DND-41 (cell line): ENCODE measurements at regions not wholly inside any gene's neighbourhood (a gene's known extent, or its start where the extent isn't known, plus 50 kb on each side); places are given as distances from the start of the nearest gene placed in this dataset.

Source experiments
- ATAC-seq: fragments of 200-7000 bp; cut with Tn5 transposase; 3 replicates; pipeline ENCODE4 v1.9.1; 2021; ENCODE audit warnings: low read depth; ENCODE audit not compliant: insufficient read depth
- DNase-seq: peaks from one replicate; pipeline ENCODE4 v3.0.0-alpha.2; 2020
- H2AFZ ChIP-seq: 2 replicates; pipeline ENCODE4 v1.6.0; 2012; ENCODE audit warnings: low read depth, low read length
- H3K27ac ChIP-seq: 2 replicates; pipeline ENCODE4 v1.5.1; 2012; ENCODE audit warnings: low read length, inconsistent platforms
- H3K27me3 ChIP-seq: fragments of 200-600 bp; sonication (generic); 2 replicates; pipeline ENCODE4 v1.6.0; 2012; ENCODE audit warnings: low read length, mild to moderate bottlenecking, inconsistent platforms; ENCODE audit not compliant: insufficient read depth, poor library complexity
- H3K36me3 ChIP-seq: 2 replicates; pipeline ENCODE4 v1.5.1; 2012; ENCODE audit warnings: low read length, inconsistent platforms; ENCODE audit not compliant: insufficient read depth
- H3K4me1 ChIP-seq: 2 replicates; pipeline ENCODE4 v1.5.1; 2012; ENCODE audit warnings: mild to moderate bottlenecking, low read length; ENCODE audit not compliant: insufficient read depth
- H3K4me2 ChIP-seq: 2 replicates; pipeline ENCODE4 v1.6.0; 2012; ENCODE audit warnings: mild to moderate bottlenecking, moderate library complexity, low read length, inconsistent platforms; ENCODE audit not compliant: insufficient read depth
- H3K4me3 ChIP-seq, 2 experiments: fragments of 200-600 bp in 1 of 2; shearing (Covaris generic) in 1 of 2; 2 replicates each; pipeline ENCODE4 v1.5.1; 2012 to 2016; ENCODE audit warnings: inconsistent platforms in 2 of 2, low read length in 2 of 2, mild to moderate bottlenecking in 2 of 2, low read depth in 1 of 2, moderate library complexity in 1 of 2
- H3K79me2 ChIP-seq: 2 replicates; pipeline ENCODE4 v1.6.0; 2012; ENCODE audit warnings: low read length, inconsistent platforms; ENCODE audit not compliant: insufficient read depth
- H3K9ac ChIP-seq: 2 replicates; pipeline ENCODE4 v1.6.0; 2012; ENCODE audit warnings: low read depth, mild to moderate bottlenecking, inconsistent platforms, low read length, moderate library complexity
- H3K9me3 ChIP-seq: 2 replicates; pipeline ENCODE4 v1.5.1; 2012; ENCODE audit warnings: low read length, moderate library complexity, mild to moderate bottlenecking, inconsistent platforms; ENCODE audit not compliant: insufficient read depth, severe bottlenecking
- H4K20me1 ChIP-seq: 2 replicates; pipeline ENCODE4 v1.6.0; 2012; ENCODE audit warnings: low read length; ENCODE audit not compliant: insufficient read depth
- EZH2 ChIP-seq: IDR thresholded peaks from 3 replicates; pipeline ENCODE4 v1.6.1; 2012; ENCODE audit warnings: borderline replicate concordance, low read depth, mild to moderate bottlenecking, moderate library complexity, low read length, inconsistent platforms; ENCODE audit not compliant: severe bottlenecking
- TF ChIP-seq, protein P1 (sequence below): IDR thresholded peaks from 2 replicates; pipeline ENCODE4 v1.5.1; 2012; ENCODE audit warnings: borderline replicate concordance, low read length, moderate library complexity, mild to moderate bottlenecking; ENCODE audit not compliant: poor library complexity, severe bottlenecking; ENCODE audit errors: extremely low read depth

DNA sequence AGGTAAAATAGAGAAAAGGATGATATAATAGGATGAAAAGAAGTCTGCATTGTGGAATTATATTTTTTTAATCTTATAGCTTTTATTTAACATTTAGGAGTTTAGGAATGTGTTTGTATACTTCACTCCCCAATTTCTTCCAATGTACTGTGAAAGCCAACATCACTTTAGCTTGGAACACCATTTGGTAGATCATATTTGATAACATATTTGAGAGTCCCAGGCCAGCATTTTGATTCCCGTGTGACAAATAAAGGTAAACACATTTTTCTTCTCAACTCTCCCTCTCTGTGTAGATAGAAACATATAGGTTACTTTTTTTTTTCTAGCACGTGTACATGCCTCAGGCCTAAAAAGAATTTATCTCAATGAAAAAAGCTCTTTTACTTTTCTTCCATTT is 1551.3 kb downstream of the CDH8 start:
- Histone ChIP-seq H3K9ac (no peak overlapping the region), H2AFZ (no peak overlapping the region), H3K36me3 (no peaks in the 10 kb centered on the region), H4K20me1 (no peaks in the 10 kb centered on the region), H3K4me3 (no peak overlapping the region), H3K4me2 (no peak overlapping the region), H3K4me1 (no peaks in the 10 kb centered on the region), H3K9me3 (no peaks in the 10 kb centered on the region), H3K79me2 (no peaks in the 10 kb centered on the region), H3K27ac (no peak overlapping the region), H3K27me3 (no peaks in the 10 kb centered on the region)
- DNase-seq (no peak), ATAC-seq (no peak)
- TF ChIP-seq EZH2: no peak
- TF ChIP-seq, protein P1, sequence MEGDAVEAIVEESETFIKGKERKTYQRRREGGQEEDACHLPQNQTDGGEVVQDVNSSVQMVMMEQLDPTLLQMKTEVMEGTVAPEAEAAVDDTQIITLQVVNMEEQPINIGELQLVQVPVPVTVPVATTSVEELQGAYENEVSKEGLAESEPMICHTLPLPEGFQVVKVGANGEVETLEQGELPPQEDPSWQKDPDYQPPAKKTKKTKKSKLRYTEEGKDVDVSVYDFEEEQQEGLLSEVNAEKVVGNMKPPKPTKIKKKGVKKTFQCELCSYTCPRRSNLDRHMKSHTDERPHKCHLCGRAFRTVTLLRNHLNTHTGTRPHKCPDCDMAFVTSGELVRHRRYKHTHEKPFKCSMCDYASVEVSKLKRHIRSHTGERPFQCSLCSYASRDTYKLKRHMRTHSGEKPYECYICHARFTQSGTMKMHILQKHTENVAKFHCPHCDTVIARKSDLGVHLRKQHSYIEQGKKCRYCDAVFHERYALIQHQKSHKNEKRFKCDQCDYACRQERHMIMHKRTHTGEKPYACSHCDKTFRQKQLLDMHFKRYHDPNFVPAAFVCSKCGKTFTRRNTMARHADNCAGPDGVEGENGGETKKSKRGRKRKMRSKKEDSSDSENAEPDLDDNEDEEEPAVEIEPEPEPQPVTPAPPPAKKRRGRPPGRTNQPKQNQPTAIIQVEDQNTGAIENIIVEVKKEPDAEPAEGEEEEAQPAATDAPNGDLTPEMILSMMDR: no peak

DNA sequence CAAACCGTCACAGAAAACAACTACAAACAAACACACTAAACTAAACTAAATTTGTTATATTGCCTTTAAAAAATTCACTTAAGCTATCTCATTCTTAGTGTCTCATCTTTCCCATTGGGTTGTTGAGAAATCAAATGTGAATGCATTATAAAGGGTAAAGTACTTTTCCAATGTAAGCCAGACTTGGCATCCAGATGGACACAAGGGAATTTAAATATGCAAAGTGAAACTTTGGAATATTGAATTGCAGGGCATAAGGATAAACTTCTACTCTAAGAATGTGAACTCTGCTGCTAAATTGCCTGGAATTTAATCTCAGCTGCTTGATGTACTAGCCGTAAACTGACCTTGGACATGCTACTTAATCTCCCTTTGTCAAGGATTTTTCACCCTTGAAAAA is 1554.6 kb downstream of the CDH8 start:
- Histone ChIP-seq H3K9ac (no peak overlapping the region), H3K4me3 (no peak overlapping the region), H3K27me3 (no peaks in the 10 kb centered on the region), H3K36me3 (no peaks in the 10 kb centered on the region), H3K79me2 (no peaks in the 10 kb centered on the region), H3K9me3 (no peaks in the 10 kb centered on the region), H3K4me2 (no peak overlapping the region), H4K20me1 (no peaks in the 10 kb centered on the region), H2AFZ (no peak overlapping the region), H3K4me1 (no peaks in the 10 kb centered on the region), H3K27ac (no peak overlapping the region)
- TF ChIP-seq EZH2: no peak
- TF ChIP-seq, protein P1: no peak
- no peak for ATAC-seq
- no peak for DNase-seq

GRCh38 chr16:60478810-60479209 is 1557.4 kb downstream of the CDH8 start:
- no peaks in the 10 kb centered on the region for H3K27me3 ChIP-seq
- TF ChIP-seq EZH2: no peak
- TF ChIP-seq, protein P1: no peak
- no peaks in the 10 kb centered on the region for H3K9me3 ChIP-seq
- ATAC-seq: no peak
- H3K4me3 ChIP-seq: no peak overlapping the region
- H3K79me2 ChIP-seq: no peaks in the 10 kb centered on the region
- no peak overlapping the region for H3K9ac ChIP-seq
- H3K4me2 ChIP-seq: no peak overlapping the region
- no peak for DNase-seq
- H3K27ac ChIP-seq: no peak overlapping the region
- no peaks in the 10 kb centered on the region for H3K36me3 ChIP-seq
- H4K20me1 ChIP-seq: no peaks in the 10 kb centered on the region
- no peaks in the 10 kb centered on the region for H3K4me1 ChIP-seq
- H2AFZ ChIP-seq: no peak overlapping the region

DNA sequence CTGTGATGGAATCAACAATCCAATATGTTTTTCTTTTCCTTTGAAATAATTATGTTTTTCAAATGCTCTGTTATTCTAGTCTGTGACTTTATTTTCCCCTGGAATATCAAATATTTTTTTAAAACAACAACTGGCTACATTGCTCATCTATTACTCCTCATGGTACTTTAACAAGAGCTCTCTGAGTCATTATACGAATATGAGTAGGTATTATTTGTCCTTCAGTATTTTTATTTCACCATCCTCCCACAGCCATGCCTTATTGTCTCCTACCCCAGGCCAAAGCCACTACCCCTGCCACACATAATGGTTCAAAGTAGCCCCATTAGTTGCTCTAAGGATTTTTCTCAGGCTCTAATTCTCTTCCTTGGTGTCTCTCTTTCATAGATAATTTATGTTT is 1572.3 kb downstream of the CDH8 start:
- DNase-seq (no peak), ATAC-seq (no peak)
- H3K36me3 ChIP-seq: no peaks in the 10 kb centered on the region
- no peak overlapping the region for H3K9ac ChIP-seq
- no peaks in the 10 kb centered on the region for H4K20me1 ChIP-seq
- H3K4me1 ChIP-seq: no peaks in the 10 kb centered on the region
- H3K27ac ChIP-seq: no peak overlapping the region
- no peaks in the 10 kb centered on the region for H3K9me3 ChIP-seq
- H2AFZ ChIP-seq: no peak overlapping the region
- no peaks in the 10 kb centered on the region for H3K27me3 ChIP-seq
- H3K79me2 ChIP-seq: no peaks in the 10 kb centered on the region
- no peak overlapping the region for H3K4me3 ChIP-seq
- no peak for TF ChIP-seq EZH2
- TF ChIP-seq, protein P1: no peak
- H3K4me2 ChIP-seq: no peak overlapping the region
